ENCODE measurements at regions not wholly inside any gene's neighbourhood (a gene's known extent, or its start where the extent isn't known, plus 50 kb on each side); places are given as distances from the start of the nearest gene placed in this dataset.

- TF ChIP-seq CBX2 (IDR thresholded peaks at IDR 0.05; ENCODE audit: low read depth, low read length), result no peak
- no peak for TF ChIP-seq CBX2 (CRISPR knock-in tag; IDR thresholded peaks at IDR 0.05; ENCODE audit: low read depth)
- no peak for TF ChIP-seq HDAC6 (IDR thresholded peaks at IDR 0.05; ENCODE audit: low read depth, low read length)
- no peak for TF ChIP-seq CTCF (CRISPR knock-in tag; IDR thresholded peaks at IDR 0.05)
- TF ChIP-seq SIN3A (IDR thresholded peaks at IDR 0.05; ENCODE audit: borderline replicate concordance, low read depth, low read length), result no peak
- TF ChIP-seq SETDB1 (CRISPR knock-in tag; IDR thresholded peaks at IDR 0.05; ENCODE audit: borderline replicate concordance), result no peak
- no peak for TF ChIP-seq ZNF629 (CRISPR knock-in tag; conservative IDR thresholded peaks at IDR 0.05)
- no peak for TF ChIP-seq FOXM1 (CRISPR knock-in tag; IDR thresholded peaks at IDR 0.05)
- no peak for TF ChIP-seq TP53 (CRISPR knock-in tag; conservative IDR thresholded peaks at IDR 0.05)
Observed at GRCh38 chr21:15515908-15516307, 213.9 kb upstream of the USP25 start.
